Sigmoid colon (tissue), 4 donors: ENCODE measurements at regions not wholly inside any gene's neighbourhood (a gene's known extent, or its start where the extent isn't known, plus 50 kb on each side); places are given as distances from the start of the nearest gene placed in this dataset.
"Not testable (repeated sequence)": the region's sequence is repeated elsewhere in the genome, so short reads cannot be mapped to it uniquely, and the experiment has no call there.

Source experiments
- POLR2A ChIP-seq, 2 donors: fragments of 450-650 bp; IDR thresholded peaks; one replicate each; pipeline ENCODE4 v1.6.1; 2016; ENCODE audit warnings: antibody characterized with exemption in 2 of 2, mild to moderate bottlenecking in 2 of 2, moderate library complexity in 2 of 2
- POLR2AphosphoS5 ChIP-seq, 4 donors: sonication (generic); formaldehyde crosslinking; IDR thresholded peaks; one replicate each; pipeline ENCODE4 v1.6.1; 2017; ENCODE audit warnings: antibody characterized with exemption in 4 of 4
- TF ChIP-seq, protein P1 (sequence below), 4 experiments: fragments of 450-650 bp in 3 of 4; fragments of 200-600 bp in 1 of 4; IDR thresholded peaks; one replicate each; pipeline ENCODE4 v1.5.1; 2016 to 2019; ENCODE audit warnings: antibody characterized with exemption in 4 of 4, mild to moderate bottlenecking in 3 of 4, moderate library complexity in 2 of 4

DNA sequence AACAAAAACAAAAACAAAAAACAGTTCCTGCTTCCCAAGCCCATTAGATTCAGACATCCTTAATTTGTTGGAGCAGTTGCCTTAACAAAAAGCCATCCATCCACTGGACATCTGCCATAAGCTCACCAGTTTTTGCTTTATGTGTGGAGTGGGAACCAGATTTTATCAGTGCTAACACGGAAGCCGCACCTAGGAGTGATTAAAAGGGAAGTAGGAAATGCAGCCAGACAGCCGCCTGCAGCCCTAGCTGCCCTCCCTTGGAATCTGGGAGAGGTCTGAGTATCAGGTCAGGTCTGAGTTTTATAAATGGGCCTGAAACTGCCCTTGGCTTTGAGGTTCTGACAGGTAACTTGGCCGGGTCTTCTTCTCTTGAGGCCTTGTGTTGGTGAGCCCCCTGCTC, 106.6 kb upstream of the MTLN start:
- TF ChIP-seq, protein P1, sequence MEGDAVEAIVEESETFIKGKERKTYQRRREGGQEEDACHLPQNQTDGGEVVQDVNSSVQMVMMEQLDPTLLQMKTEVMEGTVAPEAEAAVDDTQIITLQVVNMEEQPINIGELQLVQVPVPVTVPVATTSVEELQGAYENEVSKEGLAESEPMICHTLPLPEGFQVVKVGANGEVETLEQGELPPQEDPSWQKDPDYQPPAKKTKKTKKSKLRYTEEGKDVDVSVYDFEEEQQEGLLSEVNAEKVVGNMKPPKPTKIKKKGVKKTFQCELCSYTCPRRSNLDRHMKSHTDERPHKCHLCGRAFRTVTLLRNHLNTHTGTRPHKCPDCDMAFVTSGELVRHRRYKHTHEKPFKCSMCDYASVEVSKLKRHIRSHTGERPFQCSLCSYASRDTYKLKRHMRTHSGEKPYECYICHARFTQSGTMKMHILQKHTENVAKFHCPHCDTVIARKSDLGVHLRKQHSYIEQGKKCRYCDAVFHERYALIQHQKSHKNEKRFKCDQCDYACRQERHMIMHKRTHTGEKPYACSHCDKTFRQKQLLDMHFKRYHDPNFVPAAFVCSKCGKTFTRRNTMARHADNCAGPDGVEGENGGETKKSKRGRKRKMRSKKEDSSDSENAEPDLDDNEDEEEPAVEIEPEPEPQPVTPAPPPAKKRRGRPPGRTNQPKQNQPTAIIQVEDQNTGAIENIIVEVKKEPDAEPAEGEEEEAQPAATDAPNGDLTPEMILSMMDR (IDR thresholded peaks at IDR 0.05) = not testable (repeated sequence)
- not testable (repeated sequence) for TF ChIP-seq POLR2A, POLR2AphosphoS5 (IDR thresholded peaks at IDR 0.05)
